Left ventricle myocardium inferior (tissue), 1 donor: ENCODE measurements at regions not wholly inside any gene's neighbourhood (a gene's known extent, or its start where the extent isn't known, plus 50 kb on each side); places are given as distances from the start of the nearest gene placed in this dataset.

Source experiments
- DNase-seq: peaks from one replicate; pipeline ENCODE4 v3.0.0-alpha.2; 2020
- H3K27ac ChIP-seq: fragments of 200-600 bp; replicated peaks from 2 replicates; pipeline ENCODE4 v1.8.0; 2021
- H3K27me3 ChIP-seq: fragments of 200-600 bp; 2 replicates; pipeline ENCODE4 v1.8.0; 2021; ENCODE audit warnings: low read depth
- H3K36me3 ChIP-seq: fragments of 200-600 bp; 2 replicates; pipeline ENCODE4 v1.8.0; 2021
- H3K4me1 ChIP-seq: fragments of 200-600 bp; 2 replicates; pipeline ENCODE4 v1.8.0; 2021
- H3K4me3 ChIP-seq: fragments of 200-600 bp; 2 replicates; pipeline ENCODE4 v1.8.0; 2021; ENCODE audit warnings: mild to moderate bottlenecking, moderate library complexity
- H3K9me3 ChIP-seq: fragments of 200-600 bp; replicated peaks from 2 replicates; pipeline ENCODE4 v1.8.0; 2021
- intact Hi-C: fragments of 100-400 bp; cut with micrococcal nuclease; formaldehyde crosslinking; loops from one replicate; pipeline ENCODE4 v1.11.0; 2022
- TF ChIP-seq, protein P1 (sequence below): fragments of 200-600 bp; IDR thresholded peaks from 2 replicates; pipeline ENCODE4 v1.8.0; 2021; ENCODE audit warnings: antibody characterized with exemption, mild to moderate bottlenecking, borderline replicate concordance
- donor health status: DM: no; HTN: yes; CAD: no; lungs with severe emphysema.

DNA sequence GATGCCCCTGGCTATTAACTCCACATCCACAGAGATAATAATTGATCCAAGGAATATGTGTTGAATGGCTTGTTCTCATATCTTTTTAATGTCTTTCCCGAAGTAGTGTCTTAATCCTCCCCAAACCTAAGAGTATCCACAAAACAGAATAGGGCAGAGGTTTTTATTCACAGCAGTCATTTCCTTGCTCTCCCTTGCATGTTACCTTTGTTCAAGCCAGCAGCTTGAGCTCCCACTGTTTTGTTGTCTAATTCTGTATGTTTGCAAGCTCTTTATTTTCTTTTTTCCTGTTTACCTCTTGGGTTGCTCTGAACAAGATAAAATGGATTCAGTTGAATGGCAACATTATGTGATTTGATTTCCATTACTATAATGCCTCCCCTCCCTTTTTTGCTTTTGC is 308.6 kb upstream of the ZP4 start:
- intact Hi-C loops: no loop called here
- DNase-seq: no peak
- Histone ChIP-seq H3K4me3 (no peak overlapping the region), H3K9me3 (peaks cover 9% of the 10 kb centered on the region), H3K27ac (no peak overlapping the region), H3K4me1 (no peaks in the 10 kb centered on the region), H3K36me3 (no peaks in the 10 kb centered on the region), H3K27me3 (no peaks in the 10 kb centered on the region)
- TF ChIP-seq, protein P1, sequence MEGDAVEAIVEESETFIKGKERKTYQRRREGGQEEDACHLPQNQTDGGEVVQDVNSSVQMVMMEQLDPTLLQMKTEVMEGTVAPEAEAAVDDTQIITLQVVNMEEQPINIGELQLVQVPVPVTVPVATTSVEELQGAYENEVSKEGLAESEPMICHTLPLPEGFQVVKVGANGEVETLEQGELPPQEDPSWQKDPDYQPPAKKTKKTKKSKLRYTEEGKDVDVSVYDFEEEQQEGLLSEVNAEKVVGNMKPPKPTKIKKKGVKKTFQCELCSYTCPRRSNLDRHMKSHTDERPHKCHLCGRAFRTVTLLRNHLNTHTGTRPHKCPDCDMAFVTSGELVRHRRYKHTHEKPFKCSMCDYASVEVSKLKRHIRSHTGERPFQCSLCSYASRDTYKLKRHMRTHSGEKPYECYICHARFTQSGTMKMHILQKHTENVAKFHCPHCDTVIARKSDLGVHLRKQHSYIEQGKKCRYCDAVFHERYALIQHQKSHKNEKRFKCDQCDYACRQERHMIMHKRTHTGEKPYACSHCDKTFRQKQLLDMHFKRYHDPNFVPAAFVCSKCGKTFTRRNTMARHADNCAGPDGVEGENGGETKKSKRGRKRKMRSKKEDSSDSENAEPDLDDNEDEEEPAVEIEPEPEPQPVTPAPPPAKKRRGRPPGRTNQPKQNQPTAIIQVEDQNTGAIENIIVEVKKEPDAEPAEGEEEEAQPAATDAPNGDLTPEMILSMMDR: no peak

DNA sequence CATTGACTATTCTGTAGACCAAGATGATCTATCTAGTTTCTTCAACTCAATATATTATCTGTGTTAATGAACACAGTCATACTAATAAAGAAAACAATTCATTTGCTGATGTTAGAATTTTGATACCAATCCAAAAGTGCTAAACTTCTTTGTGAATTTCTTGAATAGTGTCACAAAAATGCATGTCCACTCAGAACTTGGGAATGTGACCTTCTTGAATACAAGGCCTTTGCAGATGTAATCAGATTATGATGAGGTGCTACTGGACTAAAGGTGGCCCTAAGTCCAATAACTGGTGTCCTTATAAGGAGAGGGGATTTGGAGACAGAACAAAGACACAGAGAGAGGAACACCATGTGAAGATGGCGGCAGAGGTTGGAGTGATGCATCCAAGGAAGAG is 305.8 kb upstream of the ZP4 start:
- intact Hi-C loops: no loop called here
- no peak overlapping the region for H3K4me3 ChIP-seq
- no peak overlapping the region for H3K27ac ChIP-seq
- no peaks in the 10 kb centered on the region for H3K27me3 ChIP-seq
- no peaks in the 10 kb centered on the region for H3K4me1 ChIP-seq
- DNase-seq: no peak
- H3K36me3 ChIP-seq: no peaks in the 10 kb centered on the region
- TF ChIP-seq, protein P1: no peak
- peaks cover 5% of the 10 kb centered on the region for H3K9me3 ChIP-seq

DNA sequence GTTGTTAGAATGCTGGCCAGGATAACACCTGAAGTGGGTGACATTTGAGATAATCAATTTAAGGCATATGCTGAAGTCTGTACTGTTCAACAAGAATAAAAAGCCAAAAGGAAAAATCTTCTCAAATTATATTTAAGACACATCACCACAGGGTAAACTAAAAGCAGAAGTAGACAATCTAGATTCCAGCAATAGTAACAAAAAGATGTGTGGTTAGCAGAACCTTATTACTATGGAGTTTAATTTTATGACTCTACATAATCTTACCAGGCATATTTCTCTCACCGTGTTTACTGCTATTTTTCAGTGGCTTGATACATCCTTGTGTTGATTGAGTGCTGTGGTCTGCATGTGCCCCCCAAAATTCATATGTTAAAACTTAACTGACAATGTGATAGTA is 300.4 kb upstream of the ZP4 start:
- H3K27me3 ChIP-seq: no peaks in the 10 kb centered on the region
- no peak overlapping the region for H3K4me3 ChIP-seq
- no peaks in the 10 kb centered on the region for H3K4me1 ChIP-seq
- H3K27ac ChIP-seq: no peak overlapping the region
- peaks cover 5% of the 10 kb centered on the region for H3K9me3 ChIP-seq
- intact Hi-C loops: no loop called here
- TF ChIP-seq, protein P1: no peak
- no peak for DNase-seq
- no peaks in the 10 kb centered on the region for H3K36me3 ChIP-seq

DNA sequence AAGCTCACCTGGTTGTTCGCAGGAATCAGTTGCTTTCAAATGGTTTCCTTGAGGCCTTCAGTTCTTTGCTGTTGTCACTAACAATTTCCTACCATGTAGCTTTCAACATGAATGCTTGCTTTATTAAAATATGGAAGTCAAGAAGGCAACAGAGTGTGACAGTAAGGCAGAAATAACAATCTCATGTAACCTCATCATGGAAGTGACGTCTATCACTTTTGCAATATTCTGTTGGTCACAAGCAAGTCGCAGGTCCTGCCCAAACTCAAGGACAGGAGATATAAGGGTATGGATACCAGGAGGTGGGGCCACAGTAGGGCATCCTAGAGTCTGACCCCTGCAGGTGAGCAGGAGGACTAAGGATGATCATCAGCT is 296.8 kb upstream of the ZP4 start:
- intact Hi-C loops: no loop called here
- TF ChIP-seq, protein P1: no peak

DNA sequence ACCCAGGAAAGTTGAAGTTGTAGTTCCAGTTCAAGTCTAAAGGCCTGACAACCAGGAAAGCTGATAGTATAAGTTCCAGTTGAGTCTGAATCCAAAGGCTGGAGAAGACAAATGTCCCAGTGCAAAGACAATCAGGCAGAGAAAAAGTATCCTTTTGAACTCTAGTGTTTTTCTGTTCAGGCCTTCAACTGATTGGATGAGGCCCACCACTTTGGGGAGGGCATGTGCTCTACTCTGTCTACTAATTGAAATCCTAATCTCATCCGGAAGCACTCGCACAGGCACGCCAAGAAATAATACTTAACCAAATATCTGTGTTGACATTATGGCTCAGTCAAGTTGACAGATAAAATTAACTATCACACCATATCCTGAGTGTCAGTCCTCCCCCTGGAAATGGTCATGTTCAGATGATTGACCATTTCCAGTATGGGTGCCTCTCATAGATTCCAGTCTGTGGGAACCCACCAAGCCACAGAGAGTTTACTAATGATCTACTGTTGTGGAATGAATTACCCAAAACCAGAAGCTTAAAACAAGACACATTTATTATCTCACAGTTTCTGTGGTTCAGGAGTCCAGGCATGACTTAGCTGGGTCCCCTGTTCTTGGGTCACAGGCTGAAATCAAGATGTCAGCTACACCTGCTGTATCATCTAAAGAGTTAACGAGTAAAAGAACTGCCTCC is 296.3 kb upstream of the ZP4 start:
- H3K27me3 ChIP-seq: no peaks in the 10 kb centered on the region
- no peaks in the 10 kb centered on the region for H3K4me1 ChIP-seq
- H3K36me3 ChIP-seq: no peaks in the 10 kb centered on the region
- H3K27ac ChIP-seq: no peak overlapping the region
- intact Hi-C loops: no loop called here
- peaks cover 39% of the 10 kb centered on the region for H3K9me3 ChIP-seq
- no peak for DNase-seq
- TF ChIP-seq, protein P1: no peak
- no peak overlapping the region for H3K4me3 ChIP-seq

More for the DNA sequence above, 296.8 kb upstream of the ZP4 start:
- no peaks in the 10 kb centered on the region for H3K36me3 ChIP-seq
- no peak overlapping the region for H3K27ac ChIP-seq
- no peaks in the 10 kb centered on the region for H3K27me3 ChIP-seq
- no peak overlapping the region for H3K4me3 ChIP-seq
- no peak for DNase-seq
- H3K4me1 ChIP-seq: no peaks in the 10 kb centered on the region
- H3K9me3 ChIP-seq: peaks cover 33% of the 10 kb centered on the region
